ENCODE measurements at regions not wholly inside any gene's neighbourhood (a gene's known extent, or its start where the extent isn't known, plus 50 kb on each side); places are given as distances from the start of the nearest gene placed in this dataset.

DNA sequence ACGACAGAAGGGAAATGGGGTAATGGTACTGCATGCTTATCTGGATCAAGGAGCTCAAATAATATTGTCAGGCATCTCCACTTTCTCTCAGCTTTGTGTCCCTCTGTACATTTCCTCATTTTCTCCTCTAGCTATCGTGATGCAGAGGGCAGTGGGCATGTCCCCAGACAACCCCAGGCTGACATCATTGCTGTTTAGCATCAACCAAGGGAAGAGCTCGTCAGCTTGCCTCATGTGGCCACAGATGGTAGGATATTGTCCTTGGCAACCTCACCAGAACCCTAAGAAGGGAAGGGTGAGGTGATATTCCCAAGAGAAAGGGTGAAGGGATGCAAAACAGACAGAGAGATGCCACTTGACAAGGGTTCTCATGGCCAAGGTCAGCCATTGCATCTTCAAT lies 58.3 kb downstream of the MAFB start:
- H3K4me2 ChIP-seq (ENCODE audit: insufficient read depth, low read length): no peak overlapping the region
- no peak overlapping the region for H3K4me3 ChIP-seq (replicated peaks in 1 of 3; ENCODE audit: insufficient read depth in 1 of 3, low read depth in 1 of 3, low read length in 3 of 3)
- H2AFZ ChIP-seq (ENCODE audit: low read depth, low read length): no peak overlapping the region
- H3K79me2 ChIP-seq (ENCODE audit: control insufficient read depth, insufficient read depth, low read length): no peaks in the 10 kb centered on the region
- H3K36me3 ChIP-seq (ENCODE audit: control insufficient read depth in 2 of 2, extremely low read depth in 1 of 2, insufficient read depth in 2 of 2, low read length in 2 of 2): no peaks in the 10 kb centered on the region
- DNase-seq (ENCODE audit: low read depth, low spot score) (no peak), FAIRE-seq (no peak)
- intact Hi-C loops (cut with micrococcal nuclease) (no loop called here), dilution Hi-C loops (cut with MboI; ENCODE audit: extremely low pct_ligation_motif_present, low sequenced_read_pairs) (no loop called here)
- TF ChIP-seq, protein P1, sequence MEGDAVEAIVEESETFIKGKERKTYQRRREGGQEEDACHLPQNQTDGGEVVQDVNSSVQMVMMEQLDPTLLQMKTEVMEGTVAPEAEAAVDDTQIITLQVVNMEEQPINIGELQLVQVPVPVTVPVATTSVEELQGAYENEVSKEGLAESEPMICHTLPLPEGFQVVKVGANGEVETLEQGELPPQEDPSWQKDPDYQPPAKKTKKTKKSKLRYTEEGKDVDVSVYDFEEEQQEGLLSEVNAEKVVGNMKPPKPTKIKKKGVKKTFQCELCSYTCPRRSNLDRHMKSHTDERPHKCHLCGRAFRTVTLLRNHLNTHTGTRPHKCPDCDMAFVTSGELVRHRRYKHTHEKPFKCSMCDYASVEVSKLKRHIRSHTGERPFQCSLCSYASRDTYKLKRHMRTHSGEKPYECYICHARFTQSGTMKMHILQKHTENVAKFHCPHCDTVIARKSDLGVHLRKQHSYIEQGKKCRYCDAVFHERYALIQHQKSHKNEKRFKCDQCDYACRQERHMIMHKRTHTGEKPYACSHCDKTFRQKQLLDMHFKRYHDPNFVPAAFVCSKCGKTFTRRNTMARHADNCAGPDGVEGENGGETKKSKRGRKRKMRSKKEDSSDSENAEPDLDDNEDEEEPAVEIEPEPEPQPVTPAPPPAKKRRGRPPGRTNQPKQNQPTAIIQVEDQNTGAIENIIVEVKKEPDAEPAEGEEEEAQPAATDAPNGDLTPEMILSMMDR (IDR thresholded peaks at IDR 0.05; ENCODE audit: extremely low read depth in 1 of 2, insufficient read depth in 1 of 2, low read depth in 1 of 2, low read length in 2 of 2): no peak
- no peak for TF ChIP-seq GATA2 (IDR thresholded peaks at IDR 0.05; ENCODE audit: insufficient read depth, insufficient read length, low read depth, low read length)
- no peak for TF ChIP-seq JUN (IDR thresholded peaks at IDR 0.05; ENCODE audit: borderline replicate concordance, insufficient read depth, insufficient read length, low read depth)
- TF ChIP-seq, protein P2, sequence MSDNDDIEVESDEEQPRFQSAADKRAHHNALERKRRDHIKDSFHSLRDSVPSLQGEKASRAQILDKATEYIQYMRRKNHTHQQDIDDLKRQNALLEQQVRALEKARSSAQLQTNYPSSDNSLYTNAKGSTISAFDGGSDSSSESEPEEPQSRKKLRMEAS (IDR thresholded peaks at IDR 0.05; ENCODE audit: insufficient read depth, insufficient read length): no peak
- no peak for TF ChIP-seq POLR2AphosphoS5 (IDR thresholded peaks at IDR 0.05; ENCODE audit: insufficient read depth, low read depth, low read length)
- TF ChIP-seq POLR2A (IDR thresholded peaks at IDR 0.05; ENCODE audit: low read depth, low read length): no peak
- TF ChIP-seq MYC (IDR thresholded peaks at IDR 0.05; ENCODE audit: low read depth, low read length): no peak
- TF ChIP-seq FOS (IDR thresholded peaks at IDR 0.05; ENCODE audit: borderline replicate concordance, insufficient read depth, low read length): no peak
- TF ChIP-seq EZH2 (IDR thresholded peaks at IDR 0.05; ENCODE audit: borderline replicate concordance, low read depth, low read length, severe bottlenecking): no peak
- H3K9me1 ChIP-seq (replicated peaks; ENCODE audit: control insufficient read depth, extremely low read depth, insufficient read depth, low read length): no peaks in the 10 kb centered on the region
- BruUV-seq (replicated peaks): no TSS peak
- H3K4me1 ChIP-seq (ENCODE audit: control insufficient read depth, extremely low read depth, insufficient read depth, low read length): no peaks in the 10 kb centered on the region
- no peak overlapping the region for H3K9ac ChIP-seq (replicated peaks; ENCODE audit: extremely low read depth, insufficient read depth, low read length)
- ChIA-PET CTCF (no interaction called here), POLR2A (no interaction called here)
- no peaks in the 10 kb centered on the region for H3K9me3 ChIP-seq (replicated peaks; ENCODE audit: control insufficient read depth, insufficient read depth, low read length)
- H3K27me3 ChIP-seq (ENCODE audit: control insufficient read depth in 2 of 2, insufficient read depth in 2 of 2, low read length in 2 of 2): peaks cover 4 to 5% of the 10 kb centered on the region in 2 experiments
- no peak overlapping the region for H3K27ac ChIP-seq (ENCODE audit: insufficient read depth, low read depth, low read length)
- H4K20me1 ChIP-seq (replicated peaks; ENCODE audit: control insufficient read depth, extremely low read depth, insufficient read depth, low read length): no peaks in the 10 kb centered on the region
